Epithelial cell of esophagus (primary cell): ENCODE measurements at regions not wholly inside any gene's neighbourhood (a gene's known extent, or its start where the extent isn't known, plus 50 kb on each side); places are given as distances from the start of the nearest gene placed in this dataset.
"Not testable (repeated sequence)": the region's sequence is repeated elsewhere in the genome, so short reads cannot be mapped to it uniquely, and the experiment has no call there.

ENCODE experiments used
- DNase-seq: peaks from one replicate; pipeline ENCODE4 v3.0.0; 2010; ENCODE audit warnings: low read depth
- H3K4me3 ChIP-seq: 2 replicates; pipeline ENCODE4 v1.5.1; 2011; ENCODE audit warnings: mild to moderate bottlenecking, low read length, control low read depth
- CTCF ChIP-seq: IDR thresholded peaks from 2 replicates; pipeline ENCODE4 v1.5.1; 2011; ENCODE audit warnings: low read depth, mild to moderate bottlenecking, low read length, control low read depth, inconsistent platforms; ENCODE audit not compliant: insufficient read depth; ENCODE audit errors: missing control alignments

- DNase-seq = no peak
- no peak overlapping the region for H3K4me3 ChIP-seq
- no peak for TF ChIP-seq CTCF
Measured at GRCh38 chr5:126120939-126121338, 302.3 kb upstream of the GRAMD2B start.

DNA sequence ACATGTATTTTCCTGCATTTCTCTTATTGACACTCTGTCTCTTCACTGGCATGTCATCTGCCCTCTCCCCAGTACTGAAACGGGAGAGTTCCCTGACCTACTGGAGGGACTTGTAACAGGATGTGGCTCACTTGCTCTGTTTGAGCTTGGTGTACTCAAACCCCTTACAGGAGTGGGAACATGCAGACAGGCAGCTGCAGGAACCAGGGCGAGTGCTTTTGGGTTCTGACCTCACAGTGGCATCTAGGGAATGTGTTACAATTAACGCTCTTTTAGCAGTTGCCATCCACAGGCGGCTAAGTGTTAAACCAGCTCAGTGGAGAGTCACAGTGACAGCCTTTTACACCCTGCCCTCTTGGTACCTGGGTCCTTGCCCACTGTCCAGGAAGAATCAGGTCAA lies 300.3 kb upstream of the GRAMD2B start:
- DNase-seq = peak; percentile 57
- no peak for TF ChIP-seq CTCF

DNA sequence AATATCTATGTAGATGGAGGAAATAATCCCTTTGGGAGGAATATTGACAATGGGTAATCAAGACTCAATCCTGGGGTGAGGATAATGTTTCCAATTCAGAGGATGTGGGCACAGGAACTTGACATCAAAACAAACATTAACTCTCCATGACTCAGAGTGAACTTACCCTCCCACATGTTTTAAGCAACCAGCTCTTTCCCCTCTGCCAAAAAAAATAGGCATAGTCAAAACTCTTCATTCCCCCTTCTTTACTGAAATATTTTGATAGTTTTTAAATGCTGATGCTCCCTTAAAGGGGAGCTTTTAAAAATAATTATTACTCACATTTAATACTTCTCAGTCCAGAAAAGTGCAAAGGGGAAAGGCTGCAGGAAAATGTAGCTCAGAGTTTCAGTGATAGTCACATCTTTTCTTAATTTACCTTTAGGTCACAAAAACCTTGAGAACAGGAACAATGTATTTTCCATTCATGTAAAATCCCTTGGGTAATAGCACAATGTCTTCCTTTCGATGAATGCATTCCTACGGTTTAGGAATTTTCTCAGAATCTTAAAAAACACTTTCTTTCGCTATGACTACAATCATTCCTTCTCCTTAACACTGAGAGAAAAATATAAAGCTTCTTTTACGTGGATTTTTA lies 298.4 kb upstream of the GRAMD2B start:
- TF ChIP-seq CTCF = no peak
- peak; percentile 62 for DNase-seq
- no peak overlapping the region for H3K4me3 ChIP-seq

More for the DNA sequence above, 300.3 kb upstream of the GRAMD2B start:
- no peak overlapping the region for H3K4me3 ChIP-seq

DNA sequence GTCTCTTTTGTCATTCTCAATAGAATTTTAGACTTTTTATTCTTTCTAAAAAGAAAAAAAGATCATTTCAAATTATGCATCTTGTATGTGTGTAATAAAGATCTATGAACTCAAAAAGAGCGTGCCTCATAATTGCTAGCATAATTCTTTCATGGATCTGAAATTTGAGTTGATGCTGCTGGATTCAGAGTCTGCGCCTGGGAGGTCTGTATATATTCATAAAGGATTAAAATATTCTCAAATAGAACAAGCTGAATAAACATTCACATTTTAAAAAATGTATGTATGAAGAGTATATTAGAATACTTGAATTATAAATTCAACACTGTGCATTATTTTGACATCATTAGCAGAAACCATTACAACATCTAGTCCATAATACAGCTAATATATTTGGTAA lies 297.8 kb upstream of the GRAMD2B start:
- H3K4me3 ChIP-seq = no peak overlapping the region
- no peak for DNase-seq
- TF ChIP-seq CTCF = no peak

DNA sequence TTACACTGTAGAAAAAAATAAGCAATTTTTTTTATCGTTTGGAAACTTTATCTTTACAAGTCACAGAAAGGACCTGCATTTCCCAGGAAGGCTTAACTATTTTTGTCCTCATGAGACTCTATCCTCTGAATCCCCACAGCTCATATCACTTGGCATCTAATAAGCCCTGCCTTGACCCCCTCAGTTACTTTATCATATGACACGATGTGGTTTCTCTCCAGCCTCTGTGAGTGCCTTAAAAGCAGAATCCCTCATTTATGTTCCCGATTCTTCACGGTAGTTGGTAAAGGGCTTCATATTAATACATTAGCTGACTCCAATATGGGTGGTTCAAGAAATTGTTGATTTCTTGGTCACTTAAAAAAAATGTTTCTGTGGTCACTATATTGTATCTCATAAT lies 296.6 kb upstream of the GRAMD2B start:
- DNase-seq = no peak
- H3K4me3 ChIP-seq = no peak overlapping the region
- no peak for TF ChIP-seq CTCF

DNA sequence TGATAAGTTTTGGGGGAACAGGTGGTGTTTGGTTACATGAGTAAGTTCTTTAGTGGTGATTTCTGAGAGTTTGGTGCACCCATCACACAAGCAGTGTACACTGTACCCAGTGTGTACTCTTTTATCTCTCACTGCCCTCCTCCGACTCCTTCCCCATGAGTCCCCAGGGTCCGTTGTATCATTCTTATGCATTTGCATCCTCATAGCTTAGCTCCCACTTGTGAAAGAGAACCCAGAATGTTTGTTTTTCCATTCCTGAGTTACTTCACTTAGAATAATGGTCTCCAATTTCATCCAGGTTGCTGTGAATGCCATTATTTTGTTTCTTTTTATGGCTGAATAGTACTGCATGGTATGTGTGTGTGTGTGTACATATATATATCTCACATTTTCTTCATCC lies 295.8 kb upstream of the GRAMD2B start:
- H3K4me3 ChIP-seq, DNase-seq: not testable (repeated sequence)

DNA sequence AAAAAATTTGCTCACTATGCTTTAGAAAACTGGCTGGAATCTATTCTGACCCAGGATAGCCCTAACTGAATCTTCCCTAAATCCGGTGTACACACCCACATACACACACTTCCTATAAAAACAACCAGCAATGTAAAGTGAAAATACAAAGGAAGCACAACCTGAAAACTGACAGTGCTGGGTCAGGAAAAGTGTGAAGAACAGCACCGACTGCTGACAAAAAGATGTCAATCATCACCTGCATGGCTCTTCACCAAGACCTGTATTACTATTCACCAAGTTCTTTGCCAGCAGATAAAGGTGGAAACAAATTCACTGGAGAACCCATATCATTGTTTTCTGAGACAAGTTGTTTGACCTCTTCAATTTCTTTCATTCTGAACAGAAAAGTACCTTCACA lies 293.8 kb upstream of the GRAMD2B start:
- peak; percentile 32 for DNase-seq
- no peak for TF ChIP-seq CTCF
- H3K4me3 ChIP-seq = no peak overlapping the region
